Mesothelial cell of epicardium (in vitro differentiated cells): ENCODE measurements at regions not wholly inside any gene's neighbourhood (a gene's known extent, or its start where the extent isn't known, plus 50 kb on each side); places are given as distances from the start of the nearest gene placed in this dataset.

ENCODE experiments used
- DNase-seq, 2 experiments: peaks; one replicate each; pipeline ENCODE4 v3.0.0; 2021; ENCODE audit warnings: low spot score in 2 of 2; ENCODE audit not compliant: unreplicated experiment in 2 of 2
- H3K27ac Mint-ChIP-seq: 2 replicates; pipeline ENCODE4 v1.8.0; 2021; ENCODE audit warnings: mixed read lengths
- H3K27me3 Mint-ChIP-seq: 2 replicates; pipeline ENCODE4 v1.8.0; 2021; ENCODE audit warnings: low read depth, mixed read lengths
- H3K36me3 Mint-ChIP-seq: 2 replicates; pipeline ENCODE4 v1.8.0; 2021; ENCODE audit warnings: mixed read lengths
- H3K4me1 Mint-ChIP-seq: 2 replicates; pipeline ENCODE4 v1.8.0; 2021; ENCODE audit warnings: mixed read lengths
- H3K4me3 Mint-ChIP-seq: 2 replicates; pipeline ENCODE4 v1.8.0; 2021; ENCODE audit warnings: mild to moderate bottlenecking, moderate library complexity, mixed read lengths
- H3K9me3 Mint-ChIP-seq: 2 replicates; pipeline ENCODE4 v1.8.0; 2021; ENCODE audit warnings: mixed read lengths
- TF ChIP-seq, protein P1 (sequence below): fragments of 200-600 bp; sonication (generic); IDR thresholded peaks from one replicate; pipeline ENCODE4 v1.5.0; 2021; ENCODE audit warnings: antibody characterized with exemption; ENCODE audit not compliant: unreplicated experiment

- Mint-ChIP-seq H3K36me3 (peaks cover 4% of the 10 kb centered on the region), H3K4me1 (peaks cover 26% of the 10 kb centered on the region), H3K9me3 (no peaks in the 10 kb centered on the region), H3K4me3 (peak overlapping the region; percentile 66), H3K27ac (peak overlapping the region; percentile 30), H3K27me3 (peaks cover 35% of the 10 kb centered on the region)
- DNase-seq, result peak in 1 of 2 experiments; percentile 76
- TF ChIP-seq, protein P1, sequence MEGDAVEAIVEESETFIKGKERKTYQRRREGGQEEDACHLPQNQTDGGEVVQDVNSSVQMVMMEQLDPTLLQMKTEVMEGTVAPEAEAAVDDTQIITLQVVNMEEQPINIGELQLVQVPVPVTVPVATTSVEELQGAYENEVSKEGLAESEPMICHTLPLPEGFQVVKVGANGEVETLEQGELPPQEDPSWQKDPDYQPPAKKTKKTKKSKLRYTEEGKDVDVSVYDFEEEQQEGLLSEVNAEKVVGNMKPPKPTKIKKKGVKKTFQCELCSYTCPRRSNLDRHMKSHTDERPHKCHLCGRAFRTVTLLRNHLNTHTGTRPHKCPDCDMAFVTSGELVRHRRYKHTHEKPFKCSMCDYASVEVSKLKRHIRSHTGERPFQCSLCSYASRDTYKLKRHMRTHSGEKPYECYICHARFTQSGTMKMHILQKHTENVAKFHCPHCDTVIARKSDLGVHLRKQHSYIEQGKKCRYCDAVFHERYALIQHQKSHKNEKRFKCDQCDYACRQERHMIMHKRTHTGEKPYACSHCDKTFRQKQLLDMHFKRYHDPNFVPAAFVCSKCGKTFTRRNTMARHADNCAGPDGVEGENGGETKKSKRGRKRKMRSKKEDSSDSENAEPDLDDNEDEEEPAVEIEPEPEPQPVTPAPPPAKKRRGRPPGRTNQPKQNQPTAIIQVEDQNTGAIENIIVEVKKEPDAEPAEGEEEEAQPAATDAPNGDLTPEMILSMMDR, result no peak
These were observed 112.0 kb upstream of the SMURF2 start for GRCh38 chr17:64773836-64774761.

DNA sequence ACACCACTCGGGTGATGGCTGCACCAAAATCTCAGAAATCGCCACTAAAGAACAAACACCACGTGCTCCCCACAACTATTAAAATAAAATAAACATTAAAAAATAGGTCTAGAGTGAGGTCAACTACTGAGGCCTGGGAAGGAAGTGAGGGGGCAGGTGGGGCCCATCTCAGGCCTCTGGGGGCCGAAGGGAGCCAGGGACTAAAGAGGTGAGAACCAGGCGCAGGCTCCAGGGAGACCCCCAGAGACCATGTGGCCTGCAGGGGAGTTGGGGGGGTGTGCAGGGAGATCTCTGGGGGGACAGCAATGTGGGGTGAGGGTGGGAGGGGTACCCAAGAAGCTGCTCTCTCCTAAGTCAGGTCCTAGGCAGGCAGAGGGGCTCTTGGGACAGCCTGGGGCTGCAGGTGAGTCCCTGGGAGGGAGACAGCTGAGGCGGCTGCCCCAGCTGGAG lies 111.3 kb upstream of the SMURF2 start:
- H3K9me3 Mint-ChIP-seq, result no peaks in the 10 kb centered on the region
- no peak overlapping the region for H3K27ac Mint-ChIP-seq
- TF ChIP-seq, protein P1, result no peak
- DNase-seq, result no peak
- H3K27me3 Mint-ChIP-seq, result peaks cover 31% of the 10 kb centered on the region
- peaks cover 22% of the 10 kb centered on the region for H3K4me1 Mint-ChIP-seq
- peaks cover 4% of the 10 kb centered on the region for H3K36me3 Mint-ChIP-seq
- H3K4me3 Mint-ChIP-seq, result peak overlapping the region; percentile 66

GRCh38 chr17:64772845-64773299 lies 110.8 kb upstream of the SMURF2 start:
- no peaks in the 10 kb centered on the region for H3K9me3 Mint-ChIP-seq
- peak overlapping the region; percentile 15 for H3K4me3 Mint-ChIP-seq
- peaks cover 25% of the 10 kb centered on the region for H3K27me3 Mint-ChIP-seq
- TF ChIP-seq, protein P1, result no peak
- peaks cover 4% of the 10 kb centered on the region for H3K36me3 Mint-ChIP-seq
- peaks cover 19% of the 10 kb centered on the region for H3K4me1 Mint-ChIP-seq
- DNase-seq, result no peak
- no peak overlapping the region for H3K27ac Mint-ChIP-seq

DNA sequence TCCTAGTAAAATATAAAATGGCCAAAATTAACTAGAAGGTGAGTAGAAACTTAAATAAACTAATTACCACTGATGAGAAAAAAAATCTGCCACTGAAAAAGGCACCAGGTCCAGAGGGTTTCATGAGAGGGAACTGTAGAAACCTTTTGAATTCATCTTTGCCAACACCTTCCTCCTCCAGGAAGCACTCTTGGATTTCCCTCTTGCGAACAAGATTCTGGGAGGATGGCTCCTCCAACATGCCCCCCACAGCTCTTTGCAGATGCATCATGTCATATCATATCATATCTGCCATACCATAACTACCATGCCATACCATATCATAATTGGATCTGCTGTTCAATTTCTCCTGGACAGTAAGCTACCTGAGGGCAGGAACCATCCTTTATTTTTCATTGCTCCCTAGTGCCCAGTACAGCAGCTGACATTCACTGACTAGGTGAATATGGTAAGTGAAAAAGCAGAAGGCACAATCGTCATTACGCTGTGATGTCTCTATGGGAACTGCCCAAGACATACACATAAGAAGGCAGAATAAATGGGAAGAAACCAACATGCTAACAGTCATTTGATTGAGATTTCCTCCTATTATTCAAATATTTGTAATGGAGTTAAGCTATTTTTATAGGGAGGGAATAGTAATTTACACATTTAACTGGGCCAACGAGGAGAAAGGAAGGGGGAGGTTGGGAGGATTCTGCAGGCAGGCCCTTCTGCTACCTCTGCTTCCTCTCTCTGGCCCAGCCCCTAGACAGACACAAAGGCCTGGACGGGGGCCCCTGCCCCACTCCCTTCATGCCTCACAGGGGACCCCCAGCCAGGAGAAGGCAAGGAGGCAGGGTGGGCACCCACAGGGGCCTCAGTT lies 110.1 kb upstream of the SMURF2 start:
- Mint-ChIP-seq H3K4me1 (peaks cover 14% of the 10 kb centered on the region), H3K4me3 (no peak overlapping the region)

DNA sequence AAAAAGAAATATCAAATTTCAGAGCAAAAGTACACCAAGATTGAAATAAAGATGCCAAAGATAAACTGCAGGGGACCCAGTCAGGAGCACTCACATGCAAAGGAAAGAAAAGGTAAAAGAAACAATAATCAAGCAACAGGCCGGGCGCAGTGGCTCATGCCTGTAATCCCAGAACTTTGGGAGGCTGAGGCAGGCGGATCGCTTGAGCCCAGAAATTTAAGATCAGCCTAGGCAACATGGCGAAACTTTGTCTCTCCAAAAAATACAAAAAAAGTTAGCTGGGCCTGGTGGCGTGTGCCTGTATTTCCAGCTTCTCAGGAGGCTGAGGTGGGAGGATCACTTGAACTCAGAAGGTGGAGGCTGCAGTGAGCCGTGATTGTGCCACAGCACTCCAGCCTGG lies 107.6 kb upstream of the SMURF2 start:
- H3K4me1 Mint-ChIP-seq, result peaks cover 8% of the 10 kb centered on the region
- H3K9me3 Mint-ChIP-seq, result no peaks in the 10 kb centered on the region
- H3K36me3 Mint-ChIP-seq, result peaks cover 5% of the 10 kb centered on the region
- TF ChIP-seq, protein P1, result no peak
- H3K27ac Mint-ChIP-seq, result no peak overlapping the region
- no peak overlapping the region for H3K4me3 Mint-ChIP-seq
- H3K27me3 Mint-ChIP-seq, result no peaks in the 10 kb centered on the region
- no peak for DNase-seq

More for the DNA sequence above, 110.1 kb upstream of the SMURF2 start:
- peaks cover 4% of the 10 kb centered on the region for H3K36me3 Mint-ChIP-seq
- TF ChIP-seq, protein P1, result no peak
- no peaks in the 10 kb centered on the region for H3K9me3 Mint-ChIP-seq
- H3K27ac Mint-ChIP-seq, result no peak overlapping the region
- no peak for DNase-seq
- peaks cover 19% of the 10 kb centered on the region for H3K27me3 Mint-ChIP-seq
